ENCODE measurements at regions not wholly inside any gene's neighbourhood (a gene's known extent, or its start where the extent isn't known, plus 50 kb on each side); places are given as distances from the start of the nearest gene placed in this dataset.

DNA sequence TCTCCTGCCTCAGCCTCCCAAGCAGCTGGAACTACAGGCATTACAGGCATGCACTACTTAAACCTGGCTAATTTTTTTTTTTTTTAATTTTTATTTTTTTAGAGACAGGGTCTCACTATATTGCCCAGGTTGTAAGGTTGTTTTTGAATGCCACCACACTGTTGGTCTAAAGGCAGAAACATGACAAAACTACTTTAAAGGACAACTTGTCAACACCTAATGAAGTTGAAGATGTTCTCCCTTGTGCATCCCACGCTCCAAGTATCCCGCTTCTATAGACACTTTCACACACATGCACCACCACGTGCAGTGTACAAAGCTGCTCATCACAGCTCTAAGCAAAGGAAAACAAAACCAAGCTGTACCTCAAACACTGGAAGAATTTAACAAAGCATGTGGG is 226.4 kb downstream of the FGFR2 start:
- Histone ChIP-seq H3K4me3 (ENCODE audit: low read length) (no peak overlapping the region), H3K79me2 (replicated peaks; ENCODE audit: insufficient read depth, low read length) (no peaks in the 10 kb centered on the region), H3K9me3 (ENCODE audit: low read length) (no peaks in the 10 kb centered on the region), H3K27ac (ENCODE audit: low read length) (no peak overlapping the region), H3K9me2 (ENCODE audit: insufficient read depth, low read length) (no peaks in the 10 kb centered on the region), H2AFZ (ENCODE audit: low read depth, low read length) (no peak overlapping the region), H3K4me2 (ENCODE audit: low read length) (no peak overlapping the region), H3K27me3 (ENCODE audit: insufficient read depth, low read depth, low read length) (no peaks in the 10 kb centered on the region), H3F3A (ENCODE audit: insufficient read depth, low read length, poor library complexity, severe bottlenecking) (no peaks in the 10 kb centered on the region), H3K9ac (ENCODE audit: low read length) (no peak overlapping the region), H4K20me1 (ENCODE audit: insufficient read depth) (no peaks in the 10 kb centered on the region), H3K36me3 (ENCODE audit: insufficient read depth, low read length) (no peaks in the 10 kb centered on the region)
- no peak for TF ChIP-seq MXI1 (conservative IDR thresholded peaks at IDR 0.05; ENCODE audit: poor library complexity, severe bottlenecking)

- no peak overlapping the region for H3K4me2 ChIP-seq (ENCODE audit: low read length)
- H3K4me3 ChIP-seq (ENCODE audit: low read length): no peak overlapping the region
- H3K9me3 ChIP-seq (ENCODE audit: low read length): no peaks in the 10 kb centered on the region
- no peaks in the 10 kb centered on the region for H3K9me2 ChIP-seq (ENCODE audit: insufficient read depth, low read length)
- no peaks in the 10 kb centered on the region for H3K79me2 ChIP-seq (replicated peaks; ENCODE audit: insufficient read depth, low read length)
- TF ChIP-seq RAD21 (conservative IDR thresholded peaks at IDR 0.05): no peak
- TF ChIP-seq, protein P1, sequence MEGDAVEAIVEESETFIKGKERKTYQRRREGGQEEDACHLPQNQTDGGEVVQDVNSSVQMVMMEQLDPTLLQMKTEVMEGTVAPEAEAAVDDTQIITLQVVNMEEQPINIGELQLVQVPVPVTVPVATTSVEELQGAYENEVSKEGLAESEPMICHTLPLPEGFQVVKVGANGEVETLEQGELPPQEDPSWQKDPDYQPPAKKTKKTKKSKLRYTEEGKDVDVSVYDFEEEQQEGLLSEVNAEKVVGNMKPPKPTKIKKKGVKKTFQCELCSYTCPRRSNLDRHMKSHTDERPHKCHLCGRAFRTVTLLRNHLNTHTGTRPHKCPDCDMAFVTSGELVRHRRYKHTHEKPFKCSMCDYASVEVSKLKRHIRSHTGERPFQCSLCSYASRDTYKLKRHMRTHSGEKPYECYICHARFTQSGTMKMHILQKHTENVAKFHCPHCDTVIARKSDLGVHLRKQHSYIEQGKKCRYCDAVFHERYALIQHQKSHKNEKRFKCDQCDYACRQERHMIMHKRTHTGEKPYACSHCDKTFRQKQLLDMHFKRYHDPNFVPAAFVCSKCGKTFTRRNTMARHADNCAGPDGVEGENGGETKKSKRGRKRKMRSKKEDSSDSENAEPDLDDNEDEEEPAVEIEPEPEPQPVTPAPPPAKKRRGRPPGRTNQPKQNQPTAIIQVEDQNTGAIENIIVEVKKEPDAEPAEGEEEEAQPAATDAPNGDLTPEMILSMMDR (IDR thresholded peaks at IDR 0.05; ENCODE audit: poor library complexity, severe bottlenecking): no peak
- no peak for TF ChIP-seq TAF1 (IDR thresholded peaks at IDR 0.05; ENCODE audit: low read depth)
- TF ChIP-seq SMC3 (conservative IDR thresholded peaks at IDR 0.05; ENCODE audit: poor library complexity): no peak
- TF ChIP-seq EP300 (conservative IDR thresholded peaks at IDR 0.05; ENCODE audit: poor library complexity, severe bottlenecking): no peak
- TF ChIP-seq EZH2 (IDR thresholded peaks at IDR 0.05; ENCODE audit: borderline replicate concordance, insufficient read depth, low read length, poor library complexity, severe bottlenecking): no peak
- TF ChIP-seq MXI1 (conservative IDR thresholded peaks at IDR 0.05; ENCODE audit: poor library complexity, severe bottlenecking): no peak
- no peak for TF ChIP-seq POLR2AphosphoS5 (IDR thresholded peaks at IDR 0.05)
- TF ChIP-seq, protein P2, sequence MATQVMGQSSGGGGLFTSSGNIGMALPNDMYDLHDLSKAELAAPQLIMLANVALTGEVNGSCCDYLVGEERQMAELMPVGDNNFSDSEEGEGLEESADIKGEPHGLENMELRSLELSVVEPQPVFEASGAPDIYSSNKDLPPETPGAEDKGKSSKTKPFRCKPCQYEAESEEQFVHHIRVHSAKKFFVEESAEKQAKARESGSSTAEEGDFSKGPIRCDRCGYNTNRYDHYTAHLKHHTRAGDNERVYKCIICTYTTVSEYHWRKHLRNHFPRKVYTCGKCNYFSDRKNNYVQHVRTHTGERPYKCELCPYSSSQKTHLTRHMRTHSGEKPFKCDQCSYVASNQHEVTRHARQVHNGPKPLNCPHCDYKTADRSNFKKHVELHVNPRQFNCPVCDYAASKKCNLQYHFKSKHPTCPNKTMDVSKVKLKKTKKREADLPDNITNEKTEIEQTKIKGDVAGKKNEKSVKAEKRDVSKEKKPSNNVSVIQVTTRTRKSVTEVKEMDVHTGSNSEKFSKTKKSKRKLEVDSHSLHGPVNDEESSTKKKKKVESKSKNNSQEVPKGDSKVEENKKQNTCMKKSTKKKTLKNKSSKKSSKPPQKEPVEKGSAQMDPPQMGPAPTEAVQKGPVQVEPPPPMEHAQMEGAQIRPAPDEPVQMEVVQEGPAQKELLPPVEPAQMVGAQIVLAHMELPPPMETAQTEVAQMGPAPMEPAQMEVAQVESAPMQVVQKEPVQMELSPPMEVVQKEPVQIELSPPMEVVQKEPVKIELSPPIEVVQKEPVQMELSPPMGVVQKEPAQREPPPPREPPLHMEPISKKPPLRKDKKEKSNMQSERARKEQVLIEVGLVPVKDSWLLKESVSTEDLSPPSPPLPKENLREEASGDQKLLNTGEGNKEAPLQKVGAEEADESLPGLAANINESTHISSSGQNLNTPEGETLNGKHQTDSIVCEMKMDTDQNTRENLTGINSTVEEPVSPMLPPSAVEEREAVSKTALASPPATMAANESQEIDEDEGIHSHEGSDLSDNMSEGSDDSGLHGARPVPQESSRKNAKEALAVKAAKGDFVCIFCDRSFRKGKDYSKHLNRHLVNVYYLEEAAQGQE (IDR thresholded peaks at IDR 0.05; ENCODE audit: borderline replicate concordance): no peak
- H3K36me3 ChIP-seq (ENCODE audit: insufficient read depth, low read length): no peaks in the 10 kb centered on the region
- H3K9ac ChIP-seq (ENCODE audit: low read length): no peak overlapping the region
- H2AFZ ChIP-seq (ENCODE audit: low read depth, low read length): no peak overlapping the region
- H3K27ac ChIP-seq (ENCODE audit: low read length): no peak overlapping the region
- H4K20me1 ChIP-seq (ENCODE audit: insufficient read depth): no peaks in the 10 kb centered on the region
- no peaks in the 10 kb centered on the region for H3K27me3 ChIP-seq (ENCODE audit: insufficient read depth, low read depth, low read length)
- H3F3A ChIP-seq (ENCODE audit: insufficient read depth, low read length, poor library complexity, severe bottlenecking): no peaks in the 10 kb centered on the region
These were observed 224.8 kb downstream of the FGFR2 start for GRCh38 chr10:121373411-121373810.

DNA sequence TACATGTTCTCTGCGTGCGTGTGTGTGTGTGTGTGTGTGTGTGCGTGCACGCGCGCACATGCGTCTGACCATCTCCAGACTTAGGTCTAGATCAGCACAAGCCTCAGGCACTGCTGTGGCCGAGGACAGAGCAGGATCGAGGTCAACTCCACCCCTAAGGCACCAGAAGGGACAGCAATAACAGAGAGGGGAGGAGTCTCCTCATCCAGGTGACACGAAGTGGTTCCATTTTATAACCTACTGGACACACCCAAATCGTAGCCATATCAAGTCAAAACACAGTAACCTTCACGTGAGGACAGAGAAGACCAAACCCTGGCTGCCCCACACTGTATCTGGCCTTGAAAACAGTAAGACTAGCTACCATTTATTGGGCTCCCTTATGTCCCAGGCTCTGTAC is 224.1 kb downstream of the FGFR2 start:
- no peak for TF ChIP-seq EZH2 (IDR thresholded peaks at IDR 0.05; ENCODE audit: borderline replicate concordance, insufficient read depth, low read length, poor library complexity, severe bottlenecking)
- TF ChIP-seq RAD21 (conservative IDR thresholded peaks at IDR 0.05): no peak
- TF ChIP-seq TAF1 (IDR thresholded peaks at IDR 0.05; ENCODE audit: low read depth): no peak
- TF ChIP-seq, protein P2 (IDR thresholded peaks at IDR 0.05; ENCODE audit: borderline replicate concordance): no peak
- no peak for TF ChIP-seq SMC3 (conservative IDR thresholded peaks at IDR 0.05; ENCODE audit: poor library complexity)
- TF ChIP-seq MXI1 (conservative IDR thresholded peaks at IDR 0.05; ENCODE audit: poor library complexity, severe bottlenecking): no peak
- TF ChIP-seq, protein P1 (IDR thresholded peaks at IDR 0.05; ENCODE audit: poor library complexity, severe bottlenecking): no peak
- no peak for TF ChIP-seq EP300 (conservative IDR thresholded peaks at IDR 0.05; ENCODE audit: poor library complexity, severe bottlenecking)
- TF ChIP-seq POLR2AphosphoS5 (IDR thresholded peaks at IDR 0.05): no peak
- Histone ChIP-seq H3F3A (ENCODE audit: insufficient read depth, low read length, poor library complexity, severe bottlenecking) (no peaks in the 10 kb centered on the region), H3K9me2 (ENCODE audit: insufficient read depth, low read length) (no peaks in the 10 kb centered on the region), H3K9ac (ENCODE audit: low read length) (no peak overlapping the region), H3K27ac (ENCODE audit: low read length) (no peak overlapping the region), H3K27me3 (ENCODE audit: insufficient read depth, low read depth, low read length) (no peaks in the 10 kb centered on the region), H3K79me2 (replicated peaks; ENCODE audit: insufficient read depth, low read length) (no peaks in the 10 kb centered on the region), H3K36me3 (ENCODE audit: insufficient read depth, low read length) (no peaks in the 10 kb centered on the region), H3K9me3 (ENCODE audit: low read length) (no peaks in the 10 kb centered on the region), H2AFZ (ENCODE audit: low read depth, low read length) (no peak overlapping the region), H3K4me2 (ENCODE audit: low read length) (no peak overlapping the region), H4K20me1 (ENCODE audit: insufficient read depth) (no peaks in the 10 kb centered on the region), H3K4me3 (ENCODE audit: low read length) (no peak overlapping the region)
